Adrenal gland (tissue), 5 donors: ENCODE measurements at regions not wholly inside any gene's neighbourhood (a gene's known extent, or its start where the extent isn't known, plus 50 kb on each side); places are given as distances from the start of the nearest gene placed in this dataset.

Experiments
- CTCF ChIP-seq, 6 experiments: fragments of 450-650 bp in 4 of 6; fragments of 200-600 bp in 2 of 6; sonication (generic) in 1 of 6; IDR thresholded peaks; 1 replicate in 5 of 6; 2 replicates in 1 of 6; pipeline versions ENCODE4 v1.5.1 to v1.8.0; 2016 to 2021; ENCODE audit warnings: antibody characterized with exemption in 6 of 6, mild to moderate bottlenecking in 2 of 6, moderate library complexity in 1 of 6
- POLR2A ChIP-seq, 2 donors: fragments of 450-650 bp; IDR thresholded peaks; one replicate each; pipeline ENCODE4 v1.6.1; 2017; ENCODE audit warnings: antibody characterized with exemption in 2 of 2, mild to moderate bottlenecking in 2 of 2, moderate library complexity in 1 of 2
- donor health status: DM: no; HTN: no; CAD: no.

DNA sequence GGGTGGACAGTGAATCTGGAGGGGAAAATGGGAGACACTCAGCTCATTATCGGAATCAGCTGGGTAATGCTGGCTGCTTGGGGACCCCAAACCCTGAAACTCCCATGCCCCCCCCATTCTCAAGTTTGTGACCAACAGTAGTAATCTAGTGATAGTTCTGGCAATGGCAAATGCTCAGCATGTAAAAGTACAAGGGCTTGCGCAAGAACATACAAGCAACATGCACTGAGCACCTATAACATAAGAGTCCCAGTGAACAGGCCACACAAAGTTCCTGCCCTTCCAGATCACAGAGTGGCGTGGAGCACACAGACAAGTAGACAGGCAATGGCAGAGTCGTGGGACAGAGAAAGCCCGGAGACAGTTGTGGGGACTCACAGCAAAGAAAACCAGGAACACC is 407.9 kb downstream of the MED13L start:
- no peak for TF ChIP-seq CTCF (IDR thresholded peaks at IDR 0.05)
- TF ChIP-seq POLR2A (IDR thresholded peaks at IDR 0.05) = no peak
